ENCODE measurements at regions not wholly inside any gene's neighbourhood (a gene's known extent, or its start where the extent isn't known, plus 50 kb on each side); places are given as distances from the start of the nearest gene placed in this dataset.

DNA sequence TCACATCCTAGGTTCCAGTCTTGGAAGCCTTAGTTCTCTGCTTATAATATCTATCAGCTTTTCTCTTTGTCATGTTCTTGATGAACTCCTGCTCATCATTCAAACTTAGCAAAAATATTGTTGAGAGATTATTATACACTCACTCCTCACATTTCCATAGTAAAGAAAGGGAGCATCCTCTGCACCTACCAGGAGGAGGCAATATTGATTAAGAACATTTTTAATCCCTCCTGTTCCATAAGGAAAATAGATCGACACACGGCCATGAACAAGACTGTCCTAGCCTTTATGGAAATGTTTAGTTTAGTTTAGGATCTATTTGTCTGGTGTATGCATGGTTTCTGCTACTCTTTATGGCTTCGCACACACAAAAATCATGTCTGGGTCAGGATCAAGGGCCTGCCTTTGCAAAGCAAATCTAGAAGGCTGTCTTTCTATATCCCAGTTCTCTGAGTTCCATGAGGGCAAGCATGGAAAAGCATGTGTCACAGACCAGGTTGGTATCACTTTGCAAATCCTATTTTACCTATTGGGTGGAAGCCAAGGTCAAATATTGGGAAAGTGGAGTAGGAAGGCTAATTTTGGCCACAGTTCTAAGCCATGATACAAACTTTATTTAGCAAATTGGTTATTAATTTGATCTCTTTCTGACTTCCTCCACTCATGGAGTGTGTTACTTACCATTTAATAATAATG lies 164.4 kb downstream of the MDFIC start:
- DNase-seq (ENCODE audit: low spot score), result no peak

DNA sequence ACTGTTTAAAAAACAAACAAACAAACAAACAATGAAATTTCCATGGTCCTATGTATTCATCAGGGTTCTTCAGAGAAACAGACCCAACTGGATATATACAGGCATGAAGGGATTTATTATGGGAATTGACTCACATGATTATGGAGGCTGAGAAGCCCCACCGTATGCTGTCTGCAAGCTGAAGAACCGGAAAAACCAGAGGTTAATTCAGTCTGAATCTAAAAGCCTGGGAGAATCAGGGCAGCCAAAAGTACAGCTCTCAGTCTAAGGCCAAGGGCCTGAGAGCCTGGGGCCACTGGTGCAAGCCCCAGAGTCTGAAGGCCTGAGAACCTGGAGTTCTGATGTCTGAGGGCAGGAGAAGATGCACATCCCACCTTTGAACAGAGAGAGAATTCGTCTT lies 163.5 kb downstream of the MDFIC start:
- DNase-seq (ENCODE audit: low spot score), result no peak

DNA sequence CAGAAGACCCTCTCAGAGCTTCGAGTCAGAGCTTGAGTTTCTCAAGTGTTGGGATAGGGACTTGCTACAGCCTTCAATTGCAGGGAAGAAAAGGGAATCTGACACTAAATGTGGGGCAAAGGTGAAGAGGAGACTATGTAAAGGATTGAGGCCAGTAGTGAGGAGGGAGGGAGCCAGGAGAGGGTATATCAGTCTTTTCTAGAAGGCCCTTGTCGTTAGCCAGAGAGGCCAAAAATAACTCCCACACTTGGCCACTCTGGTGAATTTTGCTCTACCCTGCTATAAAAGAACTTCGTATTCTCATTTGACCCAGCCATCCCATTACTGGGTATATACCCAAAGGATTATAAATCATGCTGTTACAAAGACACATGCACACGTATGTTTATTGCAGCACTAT lies 162.0 kb downstream of the MDFIC start:
- no peak for DNase-seq (ENCODE audit: low spot score)

DNA sequence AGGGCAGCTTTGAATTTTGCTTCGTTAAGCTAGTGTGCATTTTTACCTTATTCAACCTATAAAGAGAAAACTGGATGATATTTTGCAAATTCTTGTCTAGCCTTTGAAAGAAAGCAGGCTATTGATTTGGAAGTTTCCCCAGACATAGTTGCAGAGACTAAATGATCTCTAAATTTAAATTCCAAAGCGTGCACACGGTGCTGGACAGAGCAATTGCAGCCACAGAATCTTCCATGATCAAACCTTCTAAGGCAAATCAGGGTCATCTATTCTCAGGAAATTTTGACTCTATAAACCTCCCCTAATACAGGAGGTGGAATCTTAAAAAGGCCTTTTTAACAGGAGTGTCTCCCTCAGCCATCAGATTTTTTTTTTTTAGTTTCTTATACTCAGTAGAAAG lies 159.9 kb downstream of the MDFIC start:
- DNase-seq (ENCODE audit: low spot score), result no peak

DNA sequence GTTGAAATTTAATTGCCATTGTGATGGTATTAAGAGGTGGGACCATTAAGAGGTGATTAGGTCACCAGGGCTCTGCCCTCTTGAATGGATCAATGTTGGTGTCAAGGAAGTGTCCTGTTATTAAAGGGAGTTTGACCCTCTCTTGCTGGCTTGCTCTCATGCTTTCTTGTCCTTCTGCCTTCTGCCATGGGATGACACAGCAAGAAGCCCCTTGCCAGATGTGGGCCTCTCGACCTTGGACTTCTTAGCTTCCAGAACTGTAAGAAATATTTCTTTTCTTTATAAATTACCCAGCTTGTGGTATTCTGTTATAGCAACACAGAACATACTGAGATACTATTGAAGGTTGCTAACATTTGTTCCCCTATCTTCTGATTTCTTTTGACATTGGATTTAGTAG lies 157.0 kb downstream of the MDFIC start:
- no peak for DNase-seq (ENCODE audit: low spot score)

DNA sequence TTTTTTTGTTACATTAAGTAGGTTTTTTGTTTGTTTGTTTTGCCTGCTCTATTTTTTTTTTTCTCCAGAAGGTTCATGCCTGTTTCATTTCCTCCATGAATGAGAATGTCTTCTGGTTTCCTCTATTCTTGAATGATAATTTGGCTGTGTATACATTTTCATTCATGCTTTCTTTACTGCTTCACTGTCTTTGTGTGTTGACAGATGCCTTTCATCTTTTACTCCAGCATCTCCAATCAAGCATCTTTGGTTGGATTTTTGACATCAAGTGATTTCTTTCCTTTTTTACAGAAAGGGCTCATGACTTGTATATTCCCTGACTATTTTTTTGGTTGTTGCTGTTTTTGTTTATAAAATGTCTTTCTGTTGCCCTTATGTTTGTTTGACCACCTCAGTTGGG lies 156.5 kb downstream of the MDFIC start:
- DNase-seq (ENCODE audit: low spot score), result no peak

DNA sequence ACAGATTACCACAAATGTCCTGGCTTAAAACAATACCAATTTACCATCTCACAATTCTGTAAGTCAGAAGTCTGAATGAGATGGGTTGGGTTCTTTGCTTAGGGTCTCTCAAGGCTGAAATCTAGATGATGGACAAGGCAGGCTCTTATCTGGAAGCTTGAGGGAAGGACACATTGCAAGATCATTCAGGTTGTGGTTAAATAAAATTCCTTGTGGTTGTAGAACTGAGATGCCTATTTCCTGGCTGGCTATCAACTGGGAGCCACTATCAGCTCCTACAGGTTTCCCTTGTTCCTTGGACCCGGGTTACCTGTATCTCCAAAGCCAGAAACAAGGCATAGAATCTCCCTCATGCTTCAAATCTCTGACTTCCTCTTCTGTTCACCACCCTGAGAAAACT lies 148.4 kb downstream of the MDFIC start:
- DNase-seq (ENCODE audit: low spot score), result no peak

All from NAMALWA (cell line).